H1 (cell line): ENCODE measurements at regions not wholly inside any gene's neighbourhood (a gene's known extent, or its start where the extent isn't known, plus 50 kb on each side); places are given as distances from the start of the nearest gene placed in this dataset.

ENCODE experiments used
- CTCF ChIA-PET: fragments of 300-600 bp; sonication (Branson Sonifier 250); formaldehyde crosslinking; loops from one replicate; lab custom pipeline; 2021; ENCODE audit not compliant: partially characterized antibody; lab: Charles Lee
- POLR2A ChIA-PET: fragments of 300-600 bp; sonication (Branson Sonifier 250); formaldehyde crosslinking; loops from one replicate; lab custom pipeline; 2021; ENCODE audit warnings: inconsistent platforms; ENCODE audit not compliant: partially characterized antibody; lab: Charles Lee
- DNase-seq, 2 experiments: peaks; one replicate each; pipeline versions ENCODE4 v3.0.0 to v3.0.0-alpha.2; 2010 to 2022; ENCODE audit warnings: low spot score in 2 of 2, low read depth in 1 of 2, mixed read lengths in 1 of 2
- FAIRE-seq: peaks from 2 replicates; lab custom pipeline; 2011; peaks lifted over from hg19 to GRCh38; lab: Jason Lieb, UNC
- H2AFZ ChIP-seq: 2 replicates; pipeline ENCODE4 v1.8.1; 2012; ENCODE audit warnings: low read length, inconsistent platforms
- H2AK5ac ChIP-seq: 2 replicates; pipeline ENCODE4 v1.6.1; 2013; ENCODE audit warnings: low read depth, low read length
- H2BK120ac ChIP-seq: replicated peaks from 2 replicates; pipeline ENCODE3; 2013; ENCODE audit warnings: low read depth, low read length, inconsistent platforms
- H2BK12ac ChIP-seq: 2 replicates; pipeline ENCODE4 v1.6.1; 2013; ENCODE audit warnings: low read depth, low read length
- H2BK15ac ChIP-seq: 2 replicates; pipeline ENCODE4 v1.6.1; 2013; ENCODE audit warnings: low read length
- H2BK20ac ChIP-seq: 2 replicates; pipeline ENCODE4 v1.6.1; 2013; ENCODE audit warnings: low read length
- H2BK5ac ChIP-seq: 2 replicates; pipeline ENCODE4 v1.6.1; 2013; ENCODE audit warnings: low read depth, low read length
- H3K14ac ChIP-seq: 2 replicates; pipeline ENCODE4 v1.6.1; 2013; ENCODE audit warnings: inconsistent platforms; ENCODE audit not compliant: insufficient read length
- H3K18ac ChIP-seq: 2 replicates; pipeline ENCODE4 v1.6.1; 2013; ENCODE audit warnings: low read length; ENCODE audit errors: extremely low read depth
- H3K23ac ChIP-seq: 2 replicates; pipeline ENCODE4 v1.6.1; 2013; ENCODE audit warnings: inconsistent platforms; ENCODE audit not compliant: insufficient read length
- H3K23me2 ChIP-seq: 2 replicates; pipeline ENCODE4 v1.6.1; 2013; ENCODE audit warnings: low read depth, low read length
- H3K27ac ChIP-seq: 2 replicates; pipeline ENCODE4 v1.6.1; 2011; ENCODE audit warnings: low read depth, low read length, inconsistent platforms
- H3K27me3 ChIP-seq, 4 experiments: replicated peaks in 1 of 4; 1 replicate in 1 of 4; 2 replicates in 3 of 4; pipeline versions ENCODE4 v1.6.1 to v1.8.1; 2011 to 2013; ENCODE audit warnings: low read length in 3 of 4, mild to moderate bottlenecking in 3 of 4, inconsistent platforms in 2 of 4, mixed read lengths in 2 of 4, moderate library complexity in 1 of 4; ENCODE audit not compliant: control insufficient read depth in 3 of 4, insufficient read depth in 3 of 4; ENCODE audit errors: extremely low read depth in 1 of 4
- H3K36me3 ChIP-seq, 4 experiments: 2 replicates each; pipeline versions ENCODE4 v1.6.1 to v1.8.1; 2011 to 2013; ENCODE audit warnings: mild to moderate bottlenecking in 4 of 4, low read length in 3 of 4, moderate library complexity in 2 of 4, control low read depth in 1 of 4, inconsistent platforms in 1 of 4; ENCODE audit not compliant: insufficient read depth in 4 of 4, control insufficient read depth in 2 of 4
- H3K4ac ChIP-seq: replicated peaks from 2 replicates; pipeline ENCODE3; 2013; ENCODE audit warnings: low read length, low read depth, mixed read lengths, inconsistent platforms; ENCODE audit not compliant: insufficient read length
- H3K4me1 ChIP-seq, 4 experiments: replicated peaks in 1 of 4; 1 replicate in 1 of 4; 2 replicates in 3 of 4; pipeline versions ENCODE4 v1.6.1 to v1.8.1; 2011 to 2013; ENCODE audit warnings: low read length in 3 of 4, inconsistent platforms in 2 of 4, mixed read lengths in 1 of 4; ENCODE audit not compliant: insufficient read depth in 4 of 4, control insufficient read depth in 3 of 4
- H3K4me2 ChIP-seq, 2 experiments: 2 replicates each; pipeline versions ENCODE4 v1.6.1 to v1.8.1; 2011 to 2013; ENCODE audit warnings: low read depth in 2 of 2, low read length in 2 of 2, control low read depth in 1 of 2, inconsistent platforms in 1 of 2, mild to moderate bottlenecking in 1 of 2; ENCODE audit not compliant: insufficient read depth in 1 of 2
- H3K4me3 ChIP-seq, 4 experiments: fragments of 200-600, 300-600 bp in 1 of 4; sonication (generic), shearing (Covaris generic), sonication (Bioruptor Twin) in 1 of 4; 2 replicates each; pipeline versions ENCODE4 v1.5.1 to v1.8.1; 2011 to 2016; ENCODE audit warnings: low read length in 4 of 4, low read depth in 3 of 4, control low read depth in 2 of 4, inconsistent platforms in 2 of 4, mild to moderate bottlenecking in 2 of 4, mixed read lengths in 1 of 4, moderate library complexity in 1 of 4; ENCODE audit not compliant: insufficient read depth in 2 of 4; ENCODE audit errors: extremely low read depth in 1 of 4
- H3K56ac ChIP-seq: replicated peaks from 2 replicates; pipeline ENCODE3; 2013; ENCODE audit warnings: low read depth, mild to moderate bottlenecking, mixed read lengths, low read length, inconsistent platforms; ENCODE audit not compliant: insufficient read length
- H3K79me1 ChIP-seq: 2 replicates; pipeline ENCODE4 v1.6.1; 2013; ENCODE audit warnings: low read depth, low read length, control low read depth
- H3K79me2 ChIP-seq, 2 experiments: 2 replicates each; pipeline versions ENCODE4 v1.6.1 to v1.8.1; 2012 to 2013; ENCODE audit warnings: low read length in 2 of 2, mild to moderate bottlenecking in 2 of 2, inconsistent platforms in 1 of 2; ENCODE audit not compliant: insufficient read depth in 2 of 2, control insufficient read depth in 1 of 2
- H3K9ac ChIP-seq, 4 experiments: replicated peaks in 1 of 4; 1 replicate in 1 of 4; 2 replicates in 3 of 4; pipeline versions ENCODE4 v1.6.1 to v1.8.1; 2011 to 2013; ENCODE audit warnings: low read depth in 3 of 4, low read length in 3 of 4, control low read depth in 2 of 4, mild to moderate bottlenecking in 2 of 4, moderate library complexity in 2 of 4, inconsistent platforms in 1 of 4; ENCODE audit errors: extremely low read depth in 1 of 4
- H3K9me3 ChIP-seq, 2 experiments: 2 replicates each; pipeline versions ENCODE4 v1.6.1 to v1.8.1; 2012 to 2013; ENCODE audit warnings: mild to moderate bottlenecking in 2 of 2, moderate library complexity in 2 of 2, control low read depth in 1 of 2, inconsistent platforms in 1 of 2, low read depth in 1 of 2, low read length in 1 of 2, mixed read lengths in 1 of 2; ENCODE audit not compliant: insufficient read depth in 2 of 2
- H4K20me1 ChIP-seq, 2 experiments: replicated peaks in 1 of 2; 2 replicates each; pipeline versions ENCODE3 to v1.8.1; 2011 to 2013; ENCODE audit warnings: inconsistent platforms in 2 of 2, low read length in 2 of 2, mild to moderate bottlenecking in 1 of 2; ENCODE audit not compliant: insufficient read depth in 2 of 2, control insufficient read depth in 1 of 2
- H4K5ac ChIP-seq: 2 replicates; pipeline ENCODE4 v1.6.1; 2013; ENCODE audit warnings: low read length, low read depth, mixed read lengths, inconsistent platforms; ENCODE audit not compliant: insufficient read length
- H4K8ac ChIP-seq: 2 replicates; pipeline ENCODE4 v1.8.0; 2013; ENCODE audit warnings: mild to moderate bottlenecking, moderate library complexity, low read length, inconsistent platforms; ENCODE audit not compliant: insufficient read depth; ENCODE audit errors: extremely low read depth
- H4K91ac ChIP-seq: replicated peaks from 2 replicates; pipeline ENCODE3; 2013; ENCODE audit warnings: low read length, mixed read lengths, inconsistent platforms; ENCODE audit not compliant: insufficient read length
- CEBPB ChIP-seq: IDR thresholded peaks from 2 replicates; pipeline ENCODE4 v1.6.1; 2012; ENCODE audit warnings: low read depth, low read length
- JUN ChIP-seq: IDR thresholded peaks from 2 replicates; pipeline ENCODE4 v1.6.1; 2011; ENCODE audit warnings: low read depth, mild to moderate bottlenecking, improper control_type of control experiment, low read length
- JUND ChIP-seq: IDR thresholded peaks from 2 replicates; pipeline ENCODE4 v1.6.1; 2011; ENCODE audit warnings: mild to moderate bottlenecking, improper control_type of control experiment, low read length
- MAFK ChIP-seq: IDR thresholded peaks from 2 replicates; pipeline ENCODE4 v1.6.1; 2012; ENCODE audit warnings: low read depth, mild to moderate bottlenecking, improper control_type of control experiment, low read length
- RFX5 ChIP-seq: IDR thresholded peaks from 2 replicates; pipeline ENCODE4 v1.6.1; 2011; ENCODE audit warnings: low read depth, low read length, improper control_type of control experiment, borderline replicate concordance
- SAP30 ChIP-seq: fragments of 300-600 bp; sonication (generic); IDR thresholded peaks from 2 replicates; pipeline ENCODE4 v1.7.1; 2012; ENCODE audit warnings: low read length, moderate library complexity, mild to moderate bottlenecking, inconsistent platforms; ENCODE audit not compliant: insufficient read depth, insufficient replicate concordance
- SP4 ChIP-seq: IDR thresholded peaks from 2 replicates; pipeline ENCODE4 v1.6.1; 2012; ENCODE audit warnings: low read length, inconsistent platforms
- WGBS, 2 experiments: shearing (Covaris generic) in 1 of 2; methylation state at CpG; one replicate each; pipeline versions ENCODE4 v1.1.6 to v1.1.7; 2013 to 2015; ENCODE audit warnings: low lambda C conversion rate in 2 of 2, mixed read lengths in 2 of 2, inconsistent platforms in 1 of 2, low coverage in 1 of 2, missing lambda C conversion rate in 1 of 2; ENCODE audit not compliant: insufficient replicate concordance in 2 of 2, insufficient coverage in 1 of 2, insufficient read length in 1 of 2; ENCODE audit errors: extremely low coverage in 1 of 2, missing lambda C conversion rate in 1 of 2; 5-methylcytosine and 5-hydroxymethylcytosine counted together

DNA sequence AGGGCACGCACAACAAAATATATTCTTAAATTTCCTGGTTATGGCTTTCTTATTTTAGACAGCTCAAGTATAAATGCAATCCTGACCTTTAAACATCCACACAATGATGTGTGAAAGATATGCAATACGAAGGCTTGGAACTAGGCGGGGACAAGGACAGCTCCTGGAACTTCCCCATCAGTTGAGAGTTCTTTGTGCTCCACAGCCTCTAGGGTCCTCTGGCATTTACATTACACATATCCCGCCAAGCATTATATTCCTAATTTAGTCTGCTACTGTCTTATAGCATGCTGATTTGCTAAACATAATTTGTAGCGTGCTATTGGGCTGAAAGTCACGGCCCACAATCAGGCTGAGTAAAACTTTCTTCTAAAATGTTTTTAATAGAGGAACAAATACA is 74.4 kb downstream of the FTHL17 start:
- Histone ChIP-seq H3K4me1 (no peaks in the 10 kb centered on the region), H3K36me3 (no peaks in the 10 kb centered on the region), H3K4me2 (no peak overlapping the region), H3K79me2 (no peaks in the 10 kb centered on the region), H3K27ac (no peak overlapping the region), H3K27me3 (no peaks in the 10 kb centered on the region), H3K9ac (no peak overlapping the region), H2BK120ac (no peak overlapping the region), H4K8ac (no peak overlapping the region), H2AK5ac (no peak overlapping the region), H3K18ac (no peak overlapping the region), H4K5ac (no peak overlapping the region), H3K9me3 (no peaks in the 10 kb centered on the region), H2BK12ac (no peak overlapping the region), H3K4me3 (no peak overlapping the region), H3K79me1 (no peaks in the 10 kb centered on the region), H3K14ac (no peak overlapping the region), H3K23ac (no peak overlapping the region), H2BK20ac (no peak overlapping the region), H2AFZ (no peak overlapping the region), H3K23me2 (no peaks in the 10 kb centered on the region), H4K91ac (no peak overlapping the region), H2BK5ac (no peak overlapping the region), H4K20me1 (no peaks in the 10 kb centered on the region), H3K56ac (no peak overlapping the region), H3K4ac (no peak overlapping the region), H2BK15ac (no peak overlapping the region)
- DNase-seq, result no peak
- ChIA-PET POLR2A (no interaction called here), CTCF (interaction anchor here (0.9 kb wide), 1 partner anchor 36 kb away, joined by 4 read pairs; no protein-coding TSS in a partner anchor)
- 58% methylated on average over 6 of the region's 6 CpGs; no CpG with 5 or more reads in 1 of the 2 experiments for WGBS, 2 experiments
- TF ChIP-seq JUN (no peak), RFX5 (no peak), CEBPB (no peak), MAFK (no peak), SAP30 (no peak), SP4 (no peak), JUND (no peak)
- FAIRE-seq, result no peak
